Renal cortical epithelial cell (primary cell): ENCODE measurements at regions not wholly inside any gene's neighbourhood (a gene's known extent, or its start where the extent isn't known, plus 50 kb on each side); places are given as distances from the start of the nearest gene placed in this dataset.

Source experiments
- DNase-seq: peaks from one replicate; pipeline ENCODE4 v3.0.0-alpha.2; 2011; ENCODE audit warnings: low read depth

DNA sequence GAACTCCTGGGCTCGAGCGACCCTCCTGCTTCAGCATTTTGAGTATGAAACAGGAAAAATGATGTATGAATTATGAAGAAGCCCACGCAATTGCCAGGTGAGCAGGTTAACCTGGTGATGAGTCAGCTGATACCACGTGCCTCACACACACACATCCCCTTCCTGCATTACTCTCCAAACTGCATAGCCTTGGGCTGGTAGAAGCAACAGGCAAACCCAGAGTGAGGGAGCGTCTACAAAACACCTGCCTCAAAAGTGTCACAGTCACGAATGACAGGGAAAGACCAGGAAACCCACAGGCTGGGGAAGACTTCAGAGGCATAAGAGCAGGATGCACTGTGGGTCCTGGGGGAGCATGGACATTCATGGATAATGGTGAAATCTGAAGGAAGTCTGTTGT is 192.8 kb upstream of the IRS2 start:
- DNase-seq: peak; percentile 9

DNA sequence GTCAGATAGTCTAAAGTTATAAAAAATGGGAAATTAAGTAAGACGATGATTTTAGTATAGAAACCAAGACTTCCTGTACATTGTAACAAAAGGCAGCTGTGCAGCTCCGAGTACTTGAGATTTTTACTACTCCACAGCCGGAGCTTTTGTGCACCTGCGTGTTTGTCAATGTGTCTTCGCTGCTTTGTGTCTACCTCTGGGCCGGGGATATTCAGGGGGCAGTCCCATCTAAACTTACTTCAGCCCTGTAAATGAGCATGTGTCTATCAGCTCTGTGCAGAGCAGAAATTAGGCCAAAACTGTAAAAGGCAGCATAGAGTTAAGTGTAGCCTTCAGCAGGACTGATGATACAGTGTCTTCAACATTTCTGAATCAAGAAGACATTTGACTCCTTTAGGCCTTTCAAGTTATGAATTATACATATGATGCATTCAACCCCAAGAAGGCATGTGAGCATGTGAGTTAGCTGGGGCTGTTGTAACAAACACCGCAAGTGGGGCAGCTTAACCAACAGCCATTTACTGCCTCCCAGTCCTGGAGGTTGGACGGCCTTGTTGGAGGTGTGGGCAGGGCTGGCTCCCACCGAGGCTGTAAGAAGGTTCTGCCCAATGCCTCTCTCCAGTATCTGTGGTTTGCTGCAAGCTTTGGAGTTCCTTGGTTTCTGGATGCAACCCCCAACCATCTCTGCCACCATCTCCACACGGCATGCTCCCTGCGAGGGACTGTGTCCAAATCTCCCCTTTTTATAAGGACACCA is 191.0 kb upstream of the IRS2 start:
- no peak for DNase-seq

GRCh38 chr13:109976206-109976997 is 190.0 kb upstream of the IRS2 start:
- DNase-seq: no peak

DNA sequence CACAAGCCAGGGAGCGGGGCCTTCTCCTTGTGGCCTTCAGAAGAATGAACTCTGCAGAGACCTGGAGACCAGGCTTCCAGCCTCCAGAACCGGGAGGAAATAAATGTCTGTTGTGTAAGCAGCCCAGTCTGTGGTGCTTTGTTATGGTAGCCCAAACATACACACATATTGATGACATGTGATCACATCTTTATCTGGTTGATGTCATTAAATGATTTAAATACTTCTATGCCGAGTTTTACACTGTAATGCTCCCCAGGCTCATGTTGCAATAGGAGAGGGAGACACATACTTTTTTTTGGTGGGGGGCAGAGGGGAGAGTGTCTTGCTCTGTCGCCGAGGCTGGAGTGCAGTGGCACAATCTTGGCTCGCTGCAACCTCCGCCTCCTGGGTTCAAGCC is 188.0 kb upstream of the IRS2 start:
- DNase-seq: no peak

DNA sequence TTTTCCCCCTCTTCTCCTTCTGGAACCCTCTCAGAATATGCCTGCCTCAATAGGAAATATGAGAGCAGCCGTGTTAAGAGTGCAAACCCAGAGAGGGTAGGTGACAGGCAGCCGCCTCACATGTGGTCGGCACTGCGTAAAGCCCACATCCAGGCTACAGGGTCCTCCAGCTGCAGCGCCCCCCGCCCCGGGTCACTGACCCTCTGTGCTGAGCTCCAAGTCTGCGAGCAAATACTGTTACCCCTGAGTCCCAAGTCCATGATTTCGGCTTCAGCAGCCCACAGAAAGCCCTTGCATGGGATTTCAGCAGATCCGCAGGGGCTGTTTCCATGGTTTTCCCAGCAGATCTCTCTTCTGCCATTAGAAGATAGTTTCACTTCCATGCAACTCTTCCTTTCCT is 186.9 kb upstream of the IRS2 start:
- DNase-seq: no peak

- no peak for DNase-seq
These were observed 185.2 kb upstream of the IRS2 start for GRCh38 chr13:109971456-109972090.

DNA sequence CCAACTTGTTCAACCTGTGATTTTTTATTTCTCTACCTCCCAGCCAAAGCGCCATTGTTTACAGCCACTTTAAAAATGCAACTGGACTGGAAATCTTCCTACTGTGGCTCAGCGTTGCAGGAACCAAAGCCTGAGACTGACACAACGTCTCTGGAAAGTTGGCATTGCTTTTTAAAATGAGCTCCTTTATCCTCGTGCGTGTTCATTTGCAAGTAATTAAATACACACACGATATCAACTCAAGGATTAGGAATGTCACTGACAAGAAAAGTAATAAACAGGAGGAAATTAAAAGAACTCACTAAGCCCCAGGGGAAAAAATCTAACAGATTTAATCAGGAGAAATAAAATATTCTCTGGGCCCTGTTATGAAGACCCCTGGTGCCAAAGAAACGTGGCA is 184.6 kb upstream of the IRS2 start:
- DNase-seq: no peak

- no peak for DNase-seq
These were observed 182.6 kb upstream of the IRS2 start for GRCh38 chr13:109968876-109969577.

DNA sequence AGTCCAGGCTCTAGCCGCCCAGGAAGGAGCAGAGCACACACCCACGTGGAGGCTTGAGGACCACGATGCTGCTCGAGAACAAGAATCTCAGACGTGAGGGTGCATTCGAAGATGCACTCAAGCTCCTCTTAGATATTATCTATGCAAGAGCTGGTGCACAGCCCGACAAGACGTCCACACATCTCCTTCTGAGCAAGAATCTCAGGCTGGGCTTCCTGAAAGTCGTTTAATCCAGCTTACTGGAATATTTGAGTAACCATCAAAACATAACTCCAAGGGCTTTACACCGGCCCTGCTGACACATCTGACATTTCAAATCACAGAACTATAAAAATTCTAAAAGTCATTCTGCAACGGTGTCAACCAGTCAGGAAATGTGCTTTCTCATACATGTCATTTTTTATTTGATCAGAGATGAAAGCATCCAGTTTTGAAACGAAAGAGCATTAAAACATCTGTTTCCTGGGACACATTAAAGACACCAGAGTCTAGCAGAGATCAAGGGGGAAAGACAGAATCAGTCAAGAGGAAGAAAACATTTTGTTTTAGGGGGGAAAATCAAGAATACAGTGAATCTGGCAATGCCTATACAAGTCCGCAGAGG is 177.7 kb upstream of the IRS2 start:
- no peak for DNase-seq

DNA sequence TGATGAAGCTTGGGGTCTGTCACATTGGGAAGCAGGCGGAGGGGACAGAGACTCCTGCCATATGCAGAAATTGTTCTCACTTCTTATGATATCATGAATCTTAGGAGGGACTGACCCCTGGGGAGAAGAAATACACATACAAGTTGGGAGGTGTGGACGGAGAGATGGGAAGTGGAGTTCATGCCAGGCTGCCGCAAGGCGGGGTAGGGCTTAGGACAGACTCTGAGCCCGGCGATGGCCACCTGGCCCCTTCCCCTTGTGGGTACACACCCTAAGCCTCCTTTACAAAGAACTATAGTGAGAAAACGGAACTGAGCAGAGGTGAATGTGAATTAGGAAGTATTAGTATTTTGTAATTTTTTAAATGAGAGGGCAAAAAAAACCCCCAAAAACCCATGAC is 177.0 kb upstream of the IRS2 start:
- DNase-seq: no peak

- DNase-seq: no peak
These were observed 173.5 kb upstream of the IRS2 start for GRCh38 chr13:109959903-109960302.

GRCh38 chr13:109957875-109958274 is 171.5 kb upstream of the IRS2 start:
- no peak for DNase-seq

- DNase-seq: peak; percentile 34
These were observed 169.2 kb upstream of the IRS2 start for GRCh38 chr13:109955598-109955997.

GRCh38 chr13:109954441-109954840 is 168.1 kb upstream of the IRS2 start:
- no peak for DNase-seq

- DNase-seq: no peak
These were observed 165.1 kb upstream of the IRS2 start for GRCh38 chr13:109951491-109951890.

GRCh38 chr13:109949397-109949796 is 163.0 kb upstream of the IRS2 start:
- DNase-seq: peak; percentile 14

DNA sequence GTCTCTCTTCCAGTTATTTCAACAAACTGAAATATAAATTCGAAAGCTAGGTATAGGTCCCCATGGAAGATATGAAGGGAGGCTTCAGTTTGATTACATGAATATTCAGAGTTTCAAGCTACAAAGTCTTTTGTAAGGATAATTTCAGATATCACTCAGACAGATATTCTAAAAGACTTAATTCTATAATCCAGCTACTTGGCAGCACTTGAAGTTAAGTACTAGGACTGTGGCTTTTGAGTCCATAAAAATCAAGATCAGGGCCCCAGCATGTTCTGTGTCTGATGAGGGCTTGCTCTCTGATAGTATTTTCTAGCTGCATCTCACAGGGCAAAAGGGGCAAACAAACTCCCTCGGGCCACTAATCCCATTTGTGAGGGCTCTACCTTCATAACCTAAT is 160.6 kb upstream of the IRS2 start:
- DNase-seq: no peak

GRCh38 chr13:109945206-109945960 is 159.0 kb upstream of the IRS2 start:
- DNase-seq: peak; percentile 71

- DNase-seq: peak; percentile 81
These were observed 155.6 kb upstream of the IRS2 start for GRCh38 chr13:109941951-109942350.

GRCh38 chr13:109941221-109941620 is 154.8 kb upstream of the IRS2 start:
- DNase-seq: no peak

GRCh38 chr13:109940637-109941036 is 154.3 kb upstream of the IRS2 start:
- DNase-seq: no peak
